ENCODE measurements at regions not wholly inside any gene's neighbourhood (a gene's known extent, or its start where the extent isn't known, plus 50 kb on each side); places are given as distances from the start of the nearest gene placed in this dataset.
A peak's percentile ranks its signal among the peaks of the same experiment; 100 is the strongest.

- no peak for DNase-seq
Observed at GRCh38 chr5:124297826-124298225, 448.6 kb downstream of the ZNF608 start.

DNA sequence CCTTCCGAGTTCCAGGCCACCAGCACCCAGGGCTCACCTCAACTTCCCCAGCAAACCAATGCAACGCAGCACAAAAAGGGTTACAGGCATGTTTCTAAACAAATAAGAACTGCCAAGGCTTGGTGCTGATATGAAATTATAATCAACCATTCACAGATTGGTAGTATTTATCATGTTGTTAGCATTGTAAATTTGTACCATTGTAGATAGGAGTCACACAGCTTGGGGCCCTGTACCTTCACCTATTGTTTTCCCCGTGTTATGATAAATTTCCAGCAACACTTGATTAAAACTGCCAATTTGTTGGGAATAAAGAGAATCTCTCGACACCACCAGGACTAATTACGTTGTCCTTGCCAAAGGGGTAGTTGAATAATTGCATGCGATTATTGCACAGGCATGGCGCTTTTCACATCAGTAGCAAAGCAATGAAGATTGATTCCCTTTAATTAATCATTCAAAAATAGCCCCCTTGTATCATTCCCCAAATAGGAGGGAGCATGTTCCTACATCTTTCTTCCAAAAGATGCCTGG is 454.1 kb downstream of the ZNF608 start:
- DNase-seq = no peak

DNA sequence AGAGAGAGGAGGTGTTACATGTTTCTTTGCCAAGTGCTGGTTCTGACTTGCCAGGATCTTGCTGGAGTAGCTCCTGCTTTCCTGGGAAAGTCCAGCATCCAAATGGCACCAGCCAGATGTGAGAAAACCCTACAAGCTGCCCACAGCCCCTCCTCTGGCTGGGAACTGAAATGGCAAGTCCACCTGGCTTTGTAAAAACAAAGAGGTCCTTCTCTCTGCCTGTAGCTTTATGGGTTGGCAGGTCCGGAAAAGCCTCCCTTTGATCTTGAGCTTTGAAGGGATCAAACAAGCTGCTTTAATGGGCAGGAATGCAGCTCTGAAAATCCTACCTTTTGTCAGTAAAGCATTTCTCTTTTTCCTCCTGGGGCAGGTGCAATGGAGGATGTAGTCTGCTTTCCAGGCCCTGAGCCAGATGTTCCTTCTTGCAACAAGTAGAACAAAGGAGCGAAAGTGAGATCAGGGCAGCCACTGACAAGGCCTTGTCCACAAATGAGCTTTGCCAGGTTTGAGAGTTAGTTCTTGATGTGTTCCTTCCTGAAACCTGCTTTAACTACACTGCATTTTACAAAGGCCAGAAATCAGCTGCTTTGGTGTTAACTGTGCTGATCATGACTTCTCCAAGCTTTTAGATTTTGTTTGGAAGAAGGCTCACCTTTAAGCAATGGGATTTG is 456.7 kb downstream of the ZNF608 start:
- peak; percentile 44 for DNase-seq

DNA sequence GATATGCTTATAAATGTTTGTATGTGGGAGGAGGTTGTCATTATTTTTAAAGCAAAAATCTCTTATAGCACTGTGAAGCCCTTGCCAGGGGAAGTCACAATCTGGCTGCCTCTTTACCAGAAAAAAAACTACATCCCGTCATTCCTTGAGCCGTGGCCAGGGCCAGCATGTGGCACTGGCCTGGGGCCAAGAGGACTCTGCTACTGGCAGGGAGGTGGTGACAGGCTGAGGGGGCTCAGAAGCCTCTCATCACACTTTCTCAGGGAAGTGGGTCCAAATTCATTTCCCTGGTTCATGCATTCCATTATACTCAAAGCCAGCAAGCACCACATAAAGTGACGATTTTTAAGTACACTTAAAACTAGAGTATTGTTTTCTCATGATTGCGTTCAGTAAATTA is 457.3 kb downstream of the ZNF608 start:
- peak; percentile 15 for DNase-seq

- DNase-seq = no peak
Observed at GRCh38 chr5:124287813-124288212, 458.6 kb downstream of the ZNF608 start.

GRCh38 chr5:124285733-124286132 is 460.7 kb downstream of the ZNF608 start:
- DNase-seq = no peak

- DNase-seq = no peak
Observed at GRCh38 chr5:124285071-124285470, 461.4 kb downstream of the ZNF608 start.

GRCh38 chr5:124283031-124283430 is 463.4 kb downstream of the ZNF608 start:
- no peak for DNase-seq

DNA sequence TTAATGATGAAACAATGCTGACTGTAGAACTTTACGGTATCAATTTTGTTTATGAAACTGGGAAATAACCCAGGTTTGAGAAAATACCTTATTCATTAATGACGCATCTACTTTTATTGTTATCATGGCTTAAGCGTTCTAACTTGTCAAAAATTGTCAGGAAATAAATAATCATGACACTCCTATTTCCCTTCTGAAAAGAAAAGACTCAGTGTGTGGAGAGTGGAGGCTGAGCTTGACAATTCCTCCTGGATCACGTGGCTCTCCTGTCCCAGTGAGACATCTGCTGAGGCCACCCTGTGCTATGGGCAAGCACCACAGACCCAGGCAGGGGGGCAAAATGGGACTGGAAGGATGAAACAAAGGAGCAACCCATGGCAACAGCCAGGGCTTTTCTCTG is 466.4 kb downstream of the ZNF608 start:
- DNase-seq = no peak

DNA sequence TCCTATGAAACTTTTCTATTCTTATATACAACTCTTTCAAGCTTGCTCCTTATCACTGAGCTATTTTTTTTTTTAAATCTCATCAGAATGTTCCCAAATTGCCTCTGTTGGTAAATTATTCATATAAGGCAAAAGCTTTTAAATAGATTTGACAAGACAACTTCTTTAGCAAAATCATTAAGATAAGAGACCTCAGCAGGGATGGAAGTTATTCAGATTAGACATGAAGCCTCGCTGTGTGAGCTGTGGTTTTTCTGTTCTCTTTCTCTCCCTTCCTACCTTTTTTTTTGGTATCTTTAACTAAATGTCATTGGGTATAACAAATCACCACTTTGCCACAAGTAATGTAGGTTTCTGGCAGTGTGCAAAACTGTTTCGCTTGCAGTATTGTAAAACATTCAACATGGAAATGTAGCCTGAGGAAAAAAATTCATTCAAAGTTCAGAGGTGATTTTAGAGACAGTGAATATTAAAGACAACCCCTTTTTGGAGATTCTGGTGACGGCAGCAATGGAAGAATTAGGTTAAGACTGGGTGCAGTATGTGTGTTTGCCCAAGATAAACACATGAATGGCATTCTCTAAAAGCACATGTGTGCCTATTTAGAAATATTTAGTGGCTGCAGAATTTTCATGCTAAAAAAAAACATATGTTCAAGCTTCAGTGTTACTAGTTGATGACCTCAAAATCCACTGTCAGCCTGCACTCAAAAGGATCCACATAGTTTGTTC is 467.1 kb downstream of the ZNF608 start:
- no peak for DNase-seq

DNA sequence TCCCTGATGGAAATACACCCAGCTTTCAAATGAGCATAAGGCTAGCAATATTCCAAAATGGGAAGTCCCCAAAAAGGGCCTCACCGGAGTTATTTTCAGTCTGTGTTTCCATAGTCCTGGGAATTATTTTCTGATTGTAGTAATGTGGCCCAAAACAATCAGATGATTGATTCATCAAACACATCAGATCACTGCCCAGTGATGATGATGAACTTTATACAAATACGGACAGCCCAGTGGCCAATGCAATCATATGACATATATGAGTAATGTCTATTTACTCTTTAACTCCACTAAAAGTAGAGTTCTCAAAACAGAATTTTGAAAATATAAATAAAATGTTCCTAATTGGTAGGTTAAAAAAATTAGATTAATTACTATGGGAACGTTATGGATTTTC is 467.8 kb downstream of the ZNF608 start:
- DNase-seq = no peak

GRCh38 chr5:124277767-124278545 is 468.5 kb downstream of the ZNF608 start:
- DNase-seq = no peak

GRCh38 chr5:124276166-124276565 is 470.3 kb downstream of the ZNF608 start:
- DNase-seq = no peak

DNA sequence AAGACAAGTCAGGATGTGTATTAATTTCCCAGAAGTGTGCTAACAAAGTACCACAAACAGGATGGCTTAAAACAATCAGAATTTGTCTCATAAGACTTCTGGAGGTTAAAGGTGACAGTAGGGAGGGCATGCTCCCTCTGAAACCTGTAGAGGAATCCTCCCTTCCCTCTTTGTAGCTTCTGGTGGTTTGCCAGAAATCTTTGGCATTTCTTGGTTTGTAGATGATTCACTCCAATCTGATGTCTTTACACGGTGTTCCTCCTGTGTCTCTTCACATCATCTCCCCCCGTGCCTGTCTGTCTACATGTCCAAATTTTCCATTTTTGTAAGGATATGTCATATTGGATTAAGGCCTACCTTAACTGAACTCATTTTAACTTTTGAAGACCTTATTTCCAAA is 471.5 kb downstream of the ZNF608 start:
- no peak for DNase-seq

DNA sequence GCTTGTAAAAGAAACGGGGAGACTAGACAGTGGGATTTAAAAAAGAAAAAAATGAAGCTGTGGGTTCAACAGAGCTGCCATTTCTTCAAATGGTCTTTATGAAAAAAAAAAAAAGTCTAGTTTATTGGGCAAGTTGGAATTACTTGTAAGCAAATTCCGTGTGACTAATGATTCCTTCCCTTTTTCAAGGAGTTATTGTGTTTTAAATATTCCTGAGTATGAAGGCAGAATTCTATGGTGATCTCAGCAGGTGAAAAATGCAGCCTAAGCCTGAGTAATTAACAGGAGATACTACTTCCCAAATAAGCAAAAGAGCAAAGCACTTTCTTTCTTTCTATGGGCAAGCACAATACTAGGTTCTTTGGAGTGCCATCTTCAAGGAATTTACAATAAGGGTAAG is 481.9 kb downstream of the ZNF608 start:
- DNase-seq = no peak

GRCh38 chr5:124263680-124264491 is 482.6 kb downstream of the ZNF608 start:
- DNase-seq = peak; percentile 61

DNA sequence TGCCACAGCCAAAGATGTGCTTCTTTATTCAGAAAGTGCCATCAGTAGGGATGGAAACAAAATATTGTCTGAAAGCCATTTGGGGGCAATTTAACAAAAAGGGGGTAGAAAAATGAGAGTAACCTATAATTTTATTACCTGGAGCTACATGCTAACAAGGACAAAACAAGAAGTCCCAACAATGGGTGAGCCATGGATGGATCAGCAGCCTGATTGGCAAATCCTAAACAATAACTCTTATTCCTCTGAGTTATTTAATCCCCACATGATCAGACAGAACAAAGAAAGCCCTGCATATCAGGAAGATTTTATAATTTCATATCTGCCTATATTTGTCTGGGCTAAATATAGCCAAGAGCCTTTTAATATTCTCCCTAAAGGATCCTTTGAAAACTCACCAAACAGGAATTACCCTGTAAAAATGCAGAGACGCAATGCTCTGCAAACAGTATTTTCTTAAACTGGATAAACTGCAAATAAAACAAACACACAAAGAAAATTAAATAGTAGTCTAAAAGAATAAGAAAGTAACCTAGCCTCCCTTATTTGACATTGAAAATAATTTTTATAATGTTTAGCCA is 483.4 kb downstream of the ZNF608 start:
- no peak for DNase-seq

GRCh38 chr5:124262470-124262869 is 484.0 kb downstream of the ZNF608 start:
- DNase-seq = no peak

DNA sequence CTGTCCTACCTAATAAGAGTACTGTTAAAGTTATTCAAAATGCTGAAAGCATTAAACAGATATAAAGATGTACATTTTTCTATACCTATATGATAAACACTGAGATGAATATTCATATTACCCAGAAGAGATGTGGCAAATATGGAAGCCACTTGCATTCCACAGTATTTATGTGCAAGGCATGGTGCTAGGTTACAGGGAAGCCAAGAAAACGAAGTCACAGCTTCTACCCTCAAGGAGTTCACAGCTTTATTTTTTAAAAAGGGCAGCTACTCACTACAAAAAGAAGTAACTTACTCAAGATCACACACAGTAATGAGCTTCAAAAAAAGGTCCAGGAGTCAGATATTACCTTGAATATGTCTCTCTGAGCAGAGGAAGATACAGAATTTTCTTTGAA is 484.6 kb downstream of the ZNF608 start:
- DNase-seq = no peak

- DNase-seq = no peak
Observed at GRCh38 chr5:124260921-124261515, 485.4 kb downstream of the ZNF608 start.

DNA sequence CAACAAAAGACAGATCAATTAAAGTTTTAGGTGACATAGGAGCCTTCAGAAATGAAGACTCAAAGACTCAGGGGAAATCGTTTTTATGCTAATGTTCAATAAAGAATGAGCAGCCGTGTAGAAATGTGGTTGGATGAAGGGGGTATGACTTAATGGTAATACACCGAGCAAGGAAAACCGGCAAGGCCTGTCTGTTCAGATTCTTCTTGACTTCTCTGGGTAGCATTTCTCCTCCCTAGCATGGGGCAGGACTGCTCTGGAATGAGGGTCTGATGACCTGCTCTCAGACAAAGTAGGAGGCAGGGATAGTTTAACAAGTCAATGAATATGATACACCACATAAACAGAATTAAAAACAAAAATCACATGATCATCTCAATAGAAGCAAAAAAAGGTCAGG is 487.4 kb downstream of the ZNF608 start:
- no peak for DNase-seq

DNA sequence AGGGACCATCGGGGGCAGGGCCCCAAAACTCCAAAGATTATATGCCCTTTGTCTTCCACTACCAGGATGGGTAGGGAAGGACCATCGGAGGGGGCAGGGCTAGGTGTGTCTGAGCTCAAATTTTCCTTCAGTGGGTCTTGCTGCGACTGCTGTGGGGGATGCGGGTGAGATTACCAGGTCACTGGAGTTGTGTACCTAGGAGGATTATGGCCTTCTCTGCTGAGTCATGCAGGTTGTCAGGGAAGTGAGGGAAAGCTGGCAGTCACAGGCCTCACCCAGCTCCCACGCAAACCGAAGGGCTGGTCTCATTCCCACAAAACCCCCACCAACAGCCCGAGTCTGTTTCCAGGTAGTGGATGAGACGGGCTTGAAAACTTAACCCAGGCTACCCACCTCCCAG is 489.4 kb downstream of the ZNF608 start:
- DNase-seq = no peak

Data from NCI-H345 (cell line).